HG03521 (cell line): ENCODE measurements at regions not wholly inside any gene's neighbourhood (a gene's known extent, or its start where the extent isn't known, plus 50 kb on each side); places are given as distances from the start of the nearest gene placed in this dataset.
"Not testable (repeated sequence)": the region's sequence is repeated elsewhere in the genome, so short reads cannot be mapped to it uniquely, and the experiment has no call there.

Experiments used
- ATAC-seq: cut with Tn5 transposase; IDR thresholded peaks from one replicate; pipeline ENCODE4 v1.9.1; 2021; ENCODE audit warnings: mild to moderate bottlenecking, moderate library complexity; ENCODE audit not compliant: unreplicated experiment

GRCh38 chr3:33919312-33920120 lies 121.1 kb downstream of the PDCD6IP start:
- no peak for ATAC-seq

- ATAC-seq = no peak
These were observed 122.1 kb downstream of the PDCD6IP start for GRCh38 chr3:33920511-33920910.

GRCh38 chr3:33921608-33922007 lies 123.2 kb downstream of the PDCD6IP start:
- ATAC-seq = no peak

- ATAC-seq = no peak
These were observed 128.7 kb downstream of the PDCD6IP start for GRCh38 chr3:33926998-33927605.

GRCh38 chr3:33929813-33930212 lies 131.4 kb downstream of the PDCD6IP start:
- no peak for ATAC-seq

- ATAC-seq = no peak
These were observed 133.1 kb downstream of the PDCD6IP start for GRCh38 chr3:33931512-33931911.

- no peak for ATAC-seq
These were observed 133.8 kb downstream of the PDCD6IP start for GRCh38 chr3:33932010-33932764.

- no peak for ATAC-seq
These were observed 137.9 kb downstream of the PDCD6IP start for GRCh38 chr3:33936171-33936920.

GRCh38 chr3:33936921-33937525 lies 138.6 kb downstream of the PDCD6IP start:
- ATAC-seq = no peak

GRCh38 chr3:33937628-33938027 lies 139.2 kb downstream of the PDCD6IP start:
- no peak for ATAC-seq

GRCh38 chr3:33940149-33940548 lies 141.7 kb downstream of the PDCD6IP start:
- no peak for ATAC-seq

GRCh38 chr3:33940736-33941135 lies 142.3 kb downstream of the PDCD6IP start:
- ATAC-seq = no peak

- no peak for ATAC-seq
These were observed 143.4 kb downstream of the PDCD6IP start for GRCh38 chr3:33941804-33942203.

- no peak for ATAC-seq
These were observed 144.2 kb downstream of the PDCD6IP start for GRCh38 chr3:33942483-33943150.

- ATAC-seq = no peak
These were observed 144.8 kb downstream of the PDCD6IP start for GRCh38 chr3:33943277-33943676.

GRCh38 chr3:33946612-33947011 lies 148.2 kb downstream of the PDCD6IP start:
- ATAC-seq = not testable (repeated sequence)

GRCh38 chr3:33947272-33948195 lies 149.1 kb downstream of the PDCD6IP start:
- ATAC-seq = no peak

- no peak for ATAC-seq
These were observed 150.6 kb downstream of the PDCD6IP start for GRCh38 chr3:33949074-33949473.

GRCh38 chr3:33954956-33955355 lies 156.5 kb downstream of the PDCD6IP start:
- ATAC-seq = no peak
